Coronary artery (tissue), 2 donors: ENCODE measurements at regions not wholly inside any gene's neighbourhood (a gene's known extent, or its start where the extent isn't known, plus 50 kb on each side); places are given as distances from the start of the nearest gene placed in this dataset.

ENCODE experiments used
- DNase-seq: peaks from one replicate; pipeline ENCODE4 v3.0.0-alpha.2; 2017; ENCODE audit warnings: low spot score
- H3K27ac ChIP-seq, 2 donors: fragments of 200-600 bp; sonication (generic); one replicate each; pipeline ENCODE4 v1.5.1; 2016 to 2019
- H3K4me3 ChIP-seq: fragments of 200-600 bp; sonication (generic); 2 replicates; pipeline ENCODE4 v1.5.1; 2016; ENCODE audit warnings: mild to moderate bottlenecking, moderate library complexity
- TF ChIP-seq, protein P1 (sequence below): fragments of 200-600 bp; sonication (generic); IDR thresholded peaks from one replicate; pipeline ENCODE4 v1.5.1; 2019; ENCODE audit warnings: antibody characterized with exemption

- no peak for DNase-seq
- Histone ChIP-seq H3K4me3 (no peak overlapping the region), H3K27ac (no peak overlapping the region)
- TF ChIP-seq, protein P1, sequence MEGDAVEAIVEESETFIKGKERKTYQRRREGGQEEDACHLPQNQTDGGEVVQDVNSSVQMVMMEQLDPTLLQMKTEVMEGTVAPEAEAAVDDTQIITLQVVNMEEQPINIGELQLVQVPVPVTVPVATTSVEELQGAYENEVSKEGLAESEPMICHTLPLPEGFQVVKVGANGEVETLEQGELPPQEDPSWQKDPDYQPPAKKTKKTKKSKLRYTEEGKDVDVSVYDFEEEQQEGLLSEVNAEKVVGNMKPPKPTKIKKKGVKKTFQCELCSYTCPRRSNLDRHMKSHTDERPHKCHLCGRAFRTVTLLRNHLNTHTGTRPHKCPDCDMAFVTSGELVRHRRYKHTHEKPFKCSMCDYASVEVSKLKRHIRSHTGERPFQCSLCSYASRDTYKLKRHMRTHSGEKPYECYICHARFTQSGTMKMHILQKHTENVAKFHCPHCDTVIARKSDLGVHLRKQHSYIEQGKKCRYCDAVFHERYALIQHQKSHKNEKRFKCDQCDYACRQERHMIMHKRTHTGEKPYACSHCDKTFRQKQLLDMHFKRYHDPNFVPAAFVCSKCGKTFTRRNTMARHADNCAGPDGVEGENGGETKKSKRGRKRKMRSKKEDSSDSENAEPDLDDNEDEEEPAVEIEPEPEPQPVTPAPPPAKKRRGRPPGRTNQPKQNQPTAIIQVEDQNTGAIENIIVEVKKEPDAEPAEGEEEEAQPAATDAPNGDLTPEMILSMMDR = no peak
Observed at GRCh38 chr7:116331020-116331419, 120.7 kb downstream of the TES start.

DNA sequence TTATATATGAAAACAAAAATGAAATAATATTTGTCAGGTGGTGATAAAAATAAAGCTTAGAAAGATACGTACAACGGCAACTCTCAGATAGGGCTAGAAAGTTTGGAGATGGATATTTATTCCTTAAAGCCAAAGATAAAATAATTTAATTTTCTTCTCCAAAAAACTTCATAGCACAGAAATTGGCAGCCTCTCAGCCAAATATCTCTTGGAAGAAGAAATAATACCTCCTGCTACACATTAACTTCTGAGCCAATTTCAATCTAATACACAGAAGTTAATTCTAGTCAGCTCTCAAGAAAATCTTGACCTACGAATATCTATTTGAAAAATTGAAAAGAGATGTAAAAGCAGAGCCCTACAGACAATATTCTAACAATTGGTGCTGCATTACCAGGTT is 122.4 kb downstream of the TES start:
- no peak for DNase-seq
- TF ChIP-seq, protein P1 = no peak
- Histone ChIP-seq H3K27ac (no peak overlapping the region), H3K4me3 (no peak overlapping the region)

DNA sequence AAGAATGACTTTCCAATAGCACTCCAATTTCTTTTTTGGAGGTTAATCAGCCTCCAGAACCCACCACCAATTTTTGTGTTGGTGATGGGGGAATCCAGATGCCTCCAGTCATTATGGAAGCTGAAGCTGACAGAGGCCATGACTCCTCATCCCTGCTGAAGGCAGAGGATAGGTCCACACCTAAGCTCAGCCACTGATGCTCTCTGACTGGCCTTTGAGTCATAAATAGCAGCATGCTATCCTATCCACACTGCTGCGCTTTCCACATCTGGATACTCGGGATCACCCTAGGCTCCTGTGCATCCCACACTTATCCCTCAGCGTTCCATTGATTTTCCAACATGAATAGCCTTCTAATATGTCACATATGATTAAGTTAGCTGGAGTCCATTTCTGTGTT is 124.2 kb downstream of the TES start:
- no peak overlapping the region for H3K4me3 ChIP-seq
- TF ChIP-seq, protein P1 = no peak
- DNase-seq = no peak
- H3K27ac ChIP-seq = no peak overlapping the region

DNA sequence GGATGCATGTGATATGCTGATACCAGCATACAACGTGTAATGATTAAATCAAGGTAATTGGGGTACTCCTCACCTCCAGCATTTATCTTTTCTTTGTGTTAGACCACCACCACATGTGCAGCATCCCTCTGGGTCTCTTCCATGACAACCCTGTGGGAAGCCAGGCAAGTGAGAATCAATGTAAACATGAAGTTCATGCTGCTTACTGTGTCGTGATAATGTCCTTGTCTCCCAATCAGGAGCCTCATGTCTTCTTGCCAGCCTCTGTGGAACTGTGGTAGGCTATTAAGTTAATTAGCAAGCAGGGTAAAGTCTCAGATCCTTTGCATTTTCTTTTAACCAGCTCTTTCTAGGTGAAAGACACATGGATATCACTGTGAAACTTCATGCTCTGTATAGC is 126.7 kb downstream of the TES start:
- TF ChIP-seq, protein P1 = no peak
- H3K27ac ChIP-seq = no peak overlapping the region
- H3K4me3 ChIP-seq = no peak overlapping the region
- DNase-seq = no peak

DNA sequence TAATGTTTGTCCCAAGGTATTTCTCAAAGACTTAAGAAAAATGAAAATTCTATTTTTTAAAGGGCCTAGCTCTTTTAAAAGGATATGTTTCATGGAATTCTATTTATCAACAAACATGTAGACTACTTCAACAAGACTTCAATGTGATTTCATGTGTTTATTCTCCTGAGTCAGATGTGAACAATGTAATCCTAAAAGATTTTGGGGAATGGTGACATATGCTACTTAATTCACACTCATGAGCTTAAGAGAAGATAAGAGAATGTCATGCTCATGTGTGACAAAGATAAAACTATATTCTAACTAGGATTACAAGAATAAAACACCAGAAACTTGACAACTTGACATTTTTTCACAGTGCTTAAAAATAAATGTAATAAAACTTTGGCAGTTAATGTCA is 127.5 kb downstream of the TES start:
- Histone ChIP-seq H3K4me3 (no peak overlapping the region), H3K27ac (no peak overlapping the region)
- TF ChIP-seq, protein P1 = no peak
- DNase-seq = no peak

DNA sequence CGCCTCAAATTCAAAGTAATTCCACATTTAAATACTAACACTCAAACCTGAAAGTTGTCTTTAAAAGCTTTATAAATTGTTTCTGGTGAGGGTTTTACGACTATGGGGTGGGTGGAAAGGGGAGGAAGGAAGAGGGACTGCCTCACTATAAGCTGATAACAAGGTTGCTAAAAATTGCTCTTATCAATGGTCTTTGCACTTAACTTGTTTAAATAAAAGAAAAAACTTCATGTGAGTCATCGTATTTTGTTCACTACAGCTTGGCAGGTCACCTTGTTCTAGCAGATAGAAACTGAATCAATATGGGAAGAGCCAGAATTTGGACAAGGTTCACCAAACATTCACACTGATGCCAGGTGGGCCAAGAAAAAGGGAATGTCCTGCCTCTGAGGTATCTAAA is 129.2 kb downstream of the TES start:
- Histone ChIP-seq H3K4me3 (no peak overlapping the region), H3K27ac (peak overlapping the region in 1 of 2 donors; percentile 11)
- TF ChIP-seq, protein P1 = no peak
- DNase-seq = no peak

- Histone ChIP-seq H3K4me3 (no peak overlapping the region), H3K27ac (no peak overlapping the region)
- no peak for DNase-seq
- TF ChIP-seq, protein P1 = no peak
Observed at GRCh38 chr7:116340201-116340847, 130.0 kb downstream of the TES start.
